ENCODE measurements at regions not wholly inside any gene's neighbourhood (a gene's known extent, or its start where the extent isn't known, plus 50 kb on each side); places are given as distances from the start of the nearest gene placed in this dataset.

GRCh38 chr18:37710726-37711125 is 145.1 kb upstream of the CELF4 start:
- no peak for DNase-seq (ENCODE audit: low read depth in 1 of 2, low spot score in 1 of 2)

DNA sequence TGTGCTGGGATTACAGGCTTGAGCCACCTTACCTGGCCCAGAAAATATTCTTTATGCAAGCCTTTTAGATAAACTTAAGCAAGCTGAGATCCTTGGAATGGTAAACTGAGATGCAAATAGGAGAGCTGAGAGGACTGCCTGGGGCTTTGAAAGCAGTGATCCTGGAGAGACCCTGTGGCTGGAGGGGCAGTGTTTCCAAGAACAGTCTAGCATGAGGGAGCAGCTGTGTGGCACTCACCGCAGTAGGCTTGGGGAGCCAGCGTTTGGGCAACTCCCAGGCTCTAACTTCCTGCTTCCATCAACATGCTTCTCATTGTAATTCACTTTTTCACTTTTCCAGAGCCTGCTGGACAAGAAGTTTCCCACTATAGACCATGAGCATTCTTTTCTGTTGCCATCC is 144.1 kb upstream of the CELF4 start:
- no peak for DNase-seq (ENCODE audit: low read depth in 1 of 2, low spot score in 1 of 2)

- no peak for DNase-seq (ENCODE audit: low read depth in 1 of 2, low spot score in 1 of 2)
Observed at GRCh38 chr18:37705016-37705415, 139.4 kb upstream of the CELF4 start.

DNA sequence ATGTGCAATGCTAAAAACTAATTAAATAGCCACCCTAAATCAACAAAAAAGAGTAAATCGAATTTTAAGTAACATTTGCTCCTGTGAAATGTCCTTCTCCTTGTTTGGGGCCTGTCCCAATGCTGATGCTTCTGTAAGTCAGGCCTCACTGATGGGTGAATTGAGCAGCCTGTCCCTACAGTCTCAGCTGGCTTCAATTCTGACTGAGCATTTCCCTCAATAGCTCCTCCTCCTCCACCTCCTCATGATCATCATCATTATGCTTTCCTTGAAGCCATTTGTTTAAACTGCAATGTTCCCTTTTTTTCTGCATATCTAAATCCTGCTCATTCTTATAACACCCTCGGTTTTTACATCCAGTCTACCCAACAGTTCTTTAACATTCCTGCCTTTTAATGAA is 137.2 kb upstream of the CELF4 start:
- DNase-seq (ENCODE audit: low read depth in 1 of 2, low spot score in 1 of 2) = no peak

GRCh38 chr18:37701967-37702366 is 136.4 kb upstream of the CELF4 start:
- DNase-seq (ENCODE audit: low read depth in 1 of 2, low spot score in 1 of 2) = no peak

- no peak for DNase-seq (ENCODE audit: low read depth in 1 of 2, low spot score in 1 of 2)
Observed at GRCh38 chr18:37698508-37699040, 133.0 kb upstream of the CELF4 start.

DNA sequence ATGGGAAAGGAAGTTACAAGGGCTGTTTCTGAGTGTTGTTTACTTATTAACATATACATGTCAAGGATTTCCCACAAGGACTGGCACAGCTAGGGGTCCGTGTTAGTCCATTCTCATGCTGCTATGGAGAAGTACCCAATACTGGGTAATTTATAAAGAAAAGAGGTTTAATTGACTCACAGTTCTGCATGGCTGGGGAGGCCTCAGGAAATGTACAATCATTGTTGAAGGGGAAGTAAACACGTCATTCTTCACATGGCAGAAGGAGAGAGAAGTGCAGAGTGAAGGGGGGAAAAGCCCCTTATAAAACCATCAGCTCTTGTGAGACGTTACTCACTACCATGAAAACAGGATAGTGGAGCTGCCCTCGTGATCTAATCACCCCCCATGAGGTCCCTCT is 128.9 kb upstream of the CELF4 start:
- no peak for DNase-seq (ENCODE audit: low read depth in 1 of 2, low spot score in 1 of 2)

DNA sequence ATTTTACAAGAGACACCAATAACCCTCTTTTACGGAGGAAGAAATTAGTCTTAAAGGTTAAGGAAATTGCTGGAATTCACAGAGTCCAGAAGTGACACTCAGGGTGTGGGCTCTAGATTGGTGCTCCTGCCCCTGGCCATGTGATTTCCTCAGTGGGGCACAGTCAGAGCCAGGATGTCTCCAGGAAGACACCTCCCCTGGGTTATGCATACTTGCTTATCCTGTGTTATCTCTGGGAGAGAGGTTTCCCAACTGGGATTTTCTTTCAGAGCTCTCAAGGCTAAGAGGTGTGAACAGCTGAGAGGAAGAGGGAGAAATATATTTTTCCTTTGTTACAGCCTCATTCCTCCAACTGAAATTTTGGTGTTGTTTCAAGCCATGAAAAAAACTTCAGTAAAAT is 125.6 kb upstream of the CELF4 start:
- DNase-seq (ENCODE audit: low read depth in 1 of 2, low spot score in 1 of 2) = no peak

- DNase-seq (ENCODE audit: low read depth in 1 of 2, low spot score in 1 of 2) = no peak
Observed at GRCh38 chr18:37689841-37690240, 124.2 kb upstream of the CELF4 start.

DNA sequence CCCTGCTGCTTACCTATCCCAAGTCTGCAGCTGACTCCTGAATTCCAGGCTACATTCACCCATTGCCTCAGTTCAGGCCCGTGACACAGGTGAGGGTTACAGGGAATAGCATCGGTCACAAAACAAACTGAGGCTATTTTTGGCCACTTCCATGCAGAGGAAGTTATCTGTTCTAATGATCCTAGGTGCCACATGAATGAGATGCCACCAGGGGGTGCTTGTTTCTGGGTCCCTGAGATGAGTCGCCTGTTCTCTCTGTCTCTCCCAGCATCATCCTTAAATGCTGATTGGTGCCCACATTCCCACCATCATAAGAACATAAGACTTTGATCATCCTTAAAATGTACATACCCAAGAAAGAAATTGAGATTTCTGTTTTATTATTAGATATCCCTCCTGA is 119.0 kb upstream of the CELF4 start:
- no peak for DNase-seq (ENCODE audit: low read depth in 1 of 2, low spot score in 1 of 2)

- no peak for DNase-seq (ENCODE audit: low read depth in 1 of 2, low spot score in 1 of 2)
Observed at GRCh38 chr18:37684183-37684582, 118.6 kb upstream of the CELF4 start.

DNA sequence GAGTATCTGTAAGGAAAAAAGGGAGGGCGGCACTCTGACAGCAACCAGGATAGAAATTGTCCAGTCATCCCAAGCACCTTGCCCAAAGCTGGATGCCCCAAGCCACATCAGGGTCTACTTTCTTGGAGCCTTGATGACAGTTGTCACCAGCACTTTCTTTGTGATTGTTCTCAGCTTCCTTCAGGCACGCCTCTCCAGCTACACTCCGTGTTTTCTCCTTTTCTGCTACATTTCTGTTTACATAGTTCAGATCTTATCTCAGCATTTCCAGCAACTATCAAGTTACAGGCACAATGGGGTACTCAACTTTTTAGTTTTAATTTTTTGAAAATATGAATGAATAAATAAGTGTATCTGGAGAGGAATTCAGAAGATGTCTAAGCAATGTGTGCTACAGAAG is 115.3 kb upstream of the CELF4 start:
- DNase-seq (ENCODE audit: low read depth in 1 of 2, low spot score in 1 of 2) = no peak

DNA sequence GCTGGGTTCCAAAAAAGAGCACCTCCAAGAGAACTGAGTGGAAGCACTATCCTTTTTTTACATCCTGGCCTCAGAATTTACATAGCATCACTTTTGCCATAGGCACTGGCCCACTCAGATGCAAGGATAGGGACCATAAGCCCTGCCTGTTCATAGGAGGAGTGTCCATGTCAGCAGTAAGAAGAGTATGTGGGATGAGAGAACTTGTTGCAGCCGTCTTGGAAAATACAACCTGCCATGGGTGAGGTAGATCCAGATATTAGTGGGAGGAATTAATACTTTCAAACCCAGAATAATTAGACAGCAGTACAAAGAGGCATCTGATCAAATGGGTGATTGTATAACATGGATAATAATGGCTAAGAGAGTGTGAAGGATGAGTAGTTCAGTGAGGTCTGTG is 110.7 kb upstream of the CELF4 start:
- DNase-seq (ENCODE audit: low read depth in 1 of 2, low spot score in 1 of 2) = no peak

DNA sequence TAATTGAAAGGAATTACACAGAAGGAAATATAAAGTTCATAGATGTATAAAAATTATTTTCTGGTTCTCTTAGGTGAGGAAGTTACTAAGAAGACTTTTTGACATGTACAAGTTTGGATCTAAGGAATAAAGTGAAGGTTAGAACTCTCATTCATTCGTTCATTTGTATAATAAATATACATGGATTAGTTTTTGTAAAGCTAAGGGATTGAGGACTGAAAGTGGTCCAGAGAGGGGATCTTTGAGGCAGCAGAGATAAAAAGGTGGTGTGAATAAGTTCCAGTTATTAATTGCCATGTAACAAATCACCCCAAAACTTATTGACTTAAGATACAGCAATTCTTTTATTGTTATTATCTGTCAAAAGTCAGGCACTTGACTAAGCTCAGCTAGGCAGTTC is 110.1 kb upstream of the CELF4 start:
- DNase-seq (ENCODE audit: low read depth in 1 of 2, low spot score in 1 of 2) = no peak

DNA sequence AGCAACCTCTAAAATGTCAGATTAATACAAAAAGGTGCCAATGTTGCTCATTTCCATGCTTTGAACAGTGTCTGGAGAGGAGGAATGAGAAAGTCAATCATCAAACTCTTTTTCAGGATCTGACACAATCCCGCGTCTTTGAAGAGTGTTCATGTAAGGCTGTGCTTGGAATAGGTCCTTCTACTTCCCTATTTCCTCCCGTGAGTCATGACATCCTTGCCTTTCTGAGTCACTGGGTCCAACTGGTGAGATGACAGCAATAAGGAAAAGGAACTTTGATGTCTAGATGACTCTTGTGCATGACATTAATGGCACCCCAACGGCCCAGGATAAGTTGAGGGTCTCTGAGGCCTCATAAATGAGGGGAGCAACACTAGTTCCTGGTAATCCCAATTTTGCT is 109.0 kb upstream of the CELF4 start:
- no peak for DNase-seq (ENCODE audit: low read depth in 1 of 2, low spot score in 1 of 2)

DNA sequence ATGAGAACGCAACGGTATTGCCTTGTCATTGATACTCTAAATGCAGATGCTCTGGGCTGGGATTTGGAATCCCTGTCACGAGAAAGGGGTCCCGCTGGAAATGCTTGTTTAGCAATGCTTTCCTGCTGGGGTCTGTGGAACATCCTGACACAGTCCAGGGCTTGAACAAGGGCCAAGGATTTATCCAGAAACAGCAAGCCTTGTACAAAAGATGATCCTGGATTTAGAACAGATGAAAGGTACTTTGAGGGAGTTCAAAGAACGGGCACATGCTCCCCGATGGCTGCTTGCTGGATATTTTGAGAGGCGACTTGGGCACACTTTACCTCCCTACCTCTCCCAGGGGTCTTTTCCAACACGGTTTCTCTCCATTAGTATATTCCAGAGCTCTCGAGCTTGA is 108.1 kb upstream of the CELF4 start:
- no peak for DNase-seq (ENCODE audit: low read depth in 1 of 2, low spot score in 1 of 2)

- no peak for DNase-seq (ENCODE audit: low read depth in 1 of 2, low spot score in 1 of 2)
Observed at GRCh38 chr18:37672932-37673595, 107.5 kb upstream of the CELF4 start.

- no peak for DNase-seq (ENCODE audit: low read depth in 1 of 2, low spot score in 1 of 2)
Observed at GRCh38 chr18:37672001-37672400, 106.4 kb upstream of the CELF4 start.

- DNase-seq (ENCODE audit: low read depth in 1 of 2, low spot score in 1 of 2) = no peak
Observed at GRCh38 chr18:37671530-37671929, 105.9 kb upstream of the CELF4 start.

DNA sequence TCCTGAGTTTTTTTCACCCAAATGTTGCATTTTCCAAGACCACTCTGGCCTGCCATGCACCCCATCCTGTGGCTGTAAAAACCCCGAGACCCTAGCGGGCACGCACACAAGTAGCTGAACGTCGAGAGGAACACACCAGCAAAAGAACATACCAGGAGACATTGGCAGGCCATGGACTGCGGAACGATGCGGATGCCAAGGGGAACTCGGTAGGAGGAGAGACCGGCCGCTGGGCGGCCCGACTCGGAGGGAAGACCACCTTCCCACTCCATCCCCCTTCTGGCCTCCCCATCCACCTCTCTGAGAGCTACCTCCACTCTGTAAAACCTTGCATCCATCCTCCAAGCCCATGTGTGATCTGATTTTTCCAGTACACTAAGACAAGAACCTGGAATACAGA is 105.5 kb upstream of the CELF4 start:
- no peak for DNase-seq (ENCODE audit: low read depth in 1 of 2, low spot score in 1 of 2)

- no peak for DNase-seq (ENCODE audit: low read depth in 1 of 2, low spot score in 1 of 2)
Observed at GRCh38 chr18:37669991-37670534, 104.5 kb upstream of the CELF4 start.

GRCh38 chr18:37668971-37669747 is 103.6 kb upstream of the CELF4 start:
- no peak for DNase-seq (ENCODE audit: low read depth in 1 of 2, low spot score in 1 of 2)

Data from stimulated activated CD4-positive, alpha-beta T cell treated with anti-CD3 and anti-CD28 coated beads, Interleukin-15, amount 100 ng/mL, for 1 hour (primary cell).